HG02610 (cell line): ENCODE measurements at regions not wholly inside any gene's neighbourhood (a gene's known extent, or its start where the extent isn't known, plus 50 kb on each side); places are given as distances from the start of the nearest gene placed in this dataset.
A peak's percentile ranks its signal among the peaks of the same experiment; 100 is the strongest.

ENCODE experiments used
- ATAC-seq: cut with Tn5 transposase; IDR thresholded peaks from one replicate; pipeline ENCODE4 v1.9.1; 2021; ENCODE audit warnings: mild to moderate bottlenecking, moderate library complexity; ENCODE audit not compliant: unreplicated experiment

GRCh38 chr5:116853992-116854391, 279.4 kb upstream of the SEMA6A start:
- ATAC-seq, result no peak

GRCh38 chr5:116848954-116849581, 274.4 kb upstream of the SEMA6A start:
- ATAC-seq, result no peak

GRCh38 chr5:116847960-116848359, 273.3 kb upstream of the SEMA6A start:
- no peak for ATAC-seq

GRCh38 chr5:116844015-116844414, 269.4 kb upstream of the SEMA6A start:
- ATAC-seq, result no peak

- ATAC-seq, result no peak
These were observed 267.9 kb upstream of the SEMA6A start for GRCh38 chr5:116842514-116842961.

GRCh38 chr5:116841734-116842133, 267.1 kb upstream of the SEMA6A start:
- ATAC-seq, result no peak

GRCh38 chr5:116838011-116838536, 263.5 kb upstream of the SEMA6A start:
- ATAC-seq, result no peak

- no peak for ATAC-seq
These were observed 260.3 kb upstream of the SEMA6A start for GRCh38 chr5:116834796-116835515.

- no peak for ATAC-seq
These were observed 255.5 kb upstream of the SEMA6A start for GRCh38 chr5:116830079-116830478.

GRCh38 chr5:116827078-116827477, 252.5 kb upstream of the SEMA6A start:
- no peak for ATAC-seq

GRCh38 chr5:116825486-116825885, 250.9 kb upstream of the SEMA6A start:
- peak; percentile 56 for ATAC-seq

- no peak for ATAC-seq
These were observed 250.3 kb upstream of the SEMA6A start for GRCh38 chr5:116824751-116825438.

- ATAC-seq, result no peak
These were observed 240.2 kb upstream of the SEMA6A start for GRCh38 chr5:116814626-116815385.

- no peak for ATAC-seq
These were observed 239.3 kb upstream of the SEMA6A start for GRCh38 chr5:116813906-116814305.

- no peak for ATAC-seq
These were observed 238.7 kb upstream of the SEMA6A start for GRCh38 chr5:116813356-116813755.

GRCh38 chr5:116810951-116811350, 236.3 kb upstream of the SEMA6A start:
- ATAC-seq, result no peak

- ATAC-seq, result no peak
These were observed 232.2 kb upstream of the SEMA6A start for GRCh38 chr5:116806836-116807235.

GRCh38 chr5:116799401-116799800, 224.8 kb upstream of the SEMA6A start:
- no peak for ATAC-seq

- ATAC-seq, result no peak
These were observed 220.6 kb upstream of the SEMA6A start for GRCh38 chr5:116795189-116795588.

GRCh38 chr5:116789522-116789921, 214.9 kb upstream of the SEMA6A start:
- ATAC-seq, result no peak

GRCh38 chr5:116788851-116789403, 214.3 kb upstream of the SEMA6A start:
- no peak for ATAC-seq
